Liver (tissue), 8 donors: ENCODE measurements at regions not wholly inside any gene's neighbourhood (a gene's known extent, or its start where the extent isn't known, plus 50 kb on each side); places are given as distances from the start of the nearest gene placed in this dataset.

Experiments used
- DNase-seq: peaks from one replicate; pipeline ENCODE4 v3.0.0-alpha.2; 2017; ENCODE audit warnings: low spot score
- H3K27ac ChIP-seq, 2 donors: one replicate each; pipeline ENCODE4 v1.7.0; 2013; ENCODE audit warnings: inconsistent platforms in 2 of 2, low read length in 2 of 2, control low read depth in 1 of 2, low read depth in 1 of 2, mild to moderate bottlenecking in 1 of 2
- H3K27me3 ChIP-seq, 4 donors: one replicate each; pipeline versions ENCODE4 v1.6.1 to v1.7.0; 2013; ENCODE audit warnings: low read length in 3 of 4, inconsistent platforms in 1 of 4, mild to moderate bottlenecking in 1 of 4, moderate library complexity in 1 of 4; ENCODE audit not compliant: control insufficient read depth in 4 of 4, insufficient read depth in 4 of 4
- H3K36me3 ChIP-seq, 4 donors: one replicate each; pipeline versions ENCODE4 v1.6.1 to v1.7.0; 2013; ENCODE audit warnings: low read length in 3 of 4, mild to moderate bottlenecking in 3 of 4, low read depth in 1 of 4, moderate library complexity in 1 of 4; ENCODE audit not compliant: control insufficient read depth in 4 of 4, insufficient read depth in 3 of 4
- H3K4me1 ChIP-seq, 4 donors: one replicate each; pipeline versions ENCODE4 v1.6.1 to v1.7.0; 2013; ENCODE audit warnings: low read length in 3 of 4, mild to moderate bottlenecking in 3 of 4, moderate library complexity in 1 of 4; ENCODE audit not compliant: control insufficient read depth in 4 of 4, insufficient read depth in 4 of 4
- H3K4me3 ChIP-seq, 3 donors: one replicate each; pipeline versions ENCODE4 v1.6.1 to v1.7.0; 2013; ENCODE audit warnings: low read length in 3 of 3, control low read depth in 1 of 3, low read depth in 1 of 3, mild to moderate bottlenecking in 1 of 3
- H3K9ac ChIP-seq, 2 donors: one replicate each; pipeline ENCODE4 v1.7.0; 2013; ENCODE audit warnings: low read length in 2 of 2, mild to moderate bottlenecking in 2 of 2, moderate library complexity in 2 of 2, control low read depth in 1 of 2, low read depth in 1 of 2
- H3K9me3 ChIP-seq, 4 donors: one replicate each; pipeline versions ENCODE4 v1.6.1 to v1.7.0; 2013; ENCODE audit warnings: low read length in 3 of 4; ENCODE audit not compliant: control insufficient read depth in 4 of 4
- EGR1 ChIP-seq, 2 donors: IDR thresholded peaks; 2 replicates each; pipeline ENCODE4 v1.6.1; 2016 to 2018; ENCODE audit warnings: antibody characterized with exemption in 2 of 2, low read depth in 2 of 2
- FOXA1 ChIP-seq: IDR thresholded peaks from 2 replicates; pipeline ENCODE4 v1.6.1; 2016; ENCODE audit warnings: antibody characterized with exemption
- FOXA2 ChIP-seq: IDR thresholded peaks from 2 replicates; pipeline ENCODE4 v1.6.1; 2016; ENCODE audit warnings: antibody characterized with exemption
- GABPA ChIP-seq, 2 donors: IDR thresholded peaks in 1 of 2; conservative IDR thresholded peaks in 1 of 2; 2 replicates each; pipeline ENCODE4 v1.6.1; 2016; ENCODE audit warnings: antibody characterized with exemption in 2 of 2, mild to moderate bottlenecking in 1 of 2, moderate library complexity in 1 of 2
- HNF4A ChIP-seq, 2 donors: conservative IDR thresholded peaks; 2 replicates each; pipeline ENCODE4 v1.6.1; 2016; ENCODE audit warnings: antibody characterized with exemption in 2 of 2, mild to moderate bottlenecking in 2 of 2
- HNF4G ChIP-seq: IDR thresholded peaks from 2 replicates; pipeline ENCODE4 v1.6.1; 2016; ENCODE audit warnings: antibody characterized with exemption
- JUND ChIP-seq, 2 donors: IDR thresholded peaks; 2 replicates each; pipeline ENCODE4 v1.6.1; 2016; ENCODE audit warnings: antibody characterized with exemption in 2 of 2
- NR2F2 ChIP-seq: IDR thresholded peaks from 2 replicates; pipeline ENCODE4 v1.6.1; 2016; ENCODE audit warnings: antibody characterized with exemption
- RAD21 ChIP-seq, 2 donors: IDR thresholded peaks; 2 replicates each; pipeline ENCODE4 v1.6.1; 2016; ENCODE audit warnings: antibody characterized with exemption in 2 of 2, mild to moderate bottlenecking in 2 of 2
- RXRA ChIP-seq, 2 donors: IDR thresholded peaks; 2 replicates each; pipeline ENCODE4 v1.6.1; 2017 to 2018; ENCODE audit warnings: antibody characterized with exemption in 2 of 2, mild to moderate bottlenecking in 1 of 2
- SP1 ChIP-seq: IDR thresholded peaks from 2 replicates; pipeline ENCODE4 v1.6.1; 2018; ENCODE audit warnings: antibody characterized with exemption, mild to moderate bottlenecking
- TAF1 ChIP-seq: conservative IDR thresholded peaks from 2 replicates; pipeline ENCODE4 v1.6.1; 2016; ENCODE audit warnings: antibody characterized with exemption, mild to moderate bottlenecking
- YY1 ChIP-seq: IDR thresholded peaks from 2 replicates; pipeline ENCODE4 v1.6.1; 2016; ENCODE audit warnings: antibody characterized with exemption, mild to moderate bottlenecking
- WGBS: extraction: QIAGEN DNeasy Blood & Tissue Kit; methylation state at CpG from one replicate; pipeline ENCODE4 v1.1.7; 2013; 5-methylcytosine and 5-hydroxymethylcytosine counted together
- TF ChIP-seq, protein P1 (sequence below): IDR thresholded peaks from 2 replicates; pipeline ENCODE4 v1.6.1; 2016; ENCODE audit warnings: antibody characterized with exemption
- TF ChIP-seq, protein P2 (sequence below): fragments of 150-350 bp; IDR thresholded peaks from 2 replicates; pipeline ENCODE4 v1.5.1; 2017; ENCODE audit warnings: improper control_type of control experiment, low read depth, low read length; ENCODE audit not compliant: missing input control
- TF ChIP-seq, protein P3 (sequence below): IDR thresholded peaks from 2 replicates; pipeline ENCODE4 v1.6.1; 2016; ENCODE audit warnings: antibody characterized with exemption, mild to moderate bottlenecking
- TF ChIP-seq, protein P4 (sequence below): IDR thresholded peaks from 2 replicates; pipeline ENCODE4 v1.6.1; 2016; ENCODE audit warnings: antibody characterized with exemption
- TF ChIP-seq, protein P5 (sequence below): IDR thresholded peaks from 2 replicates; pipeline ENCODE4 v1.6.1; 2016; ENCODE audit warnings: antibody characterized with exemption
- donor health status: healthy.
- donor health status: healthy.
- donor health status: healthy.
- donor health status: healthy.
- donor health status: healthy.

DNA sequence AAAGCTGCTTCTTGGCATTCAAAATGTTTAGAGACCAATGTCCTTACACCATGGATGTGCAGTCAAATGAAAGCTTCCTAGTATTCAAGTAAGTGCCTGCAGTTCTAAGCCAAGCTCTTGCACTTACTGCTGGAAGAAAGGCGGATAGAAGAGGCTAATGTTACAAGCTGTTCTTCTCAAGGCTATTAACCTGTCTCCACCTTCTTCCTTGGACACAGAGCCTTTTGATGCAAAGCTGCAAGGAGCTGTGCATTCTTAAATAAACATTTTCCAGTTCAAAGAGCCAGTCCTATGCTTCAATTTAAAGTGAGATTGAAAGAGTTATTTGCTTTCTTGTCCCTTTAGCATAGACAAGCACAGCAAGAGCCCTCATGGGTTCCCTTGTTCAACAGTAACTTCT lies 167.9 kb upstream of the RUNX1 start:
- TF ChIP-seq HNF4A (conservative IDR thresholded peaks at IDR 0.05) (no peak), JUND (IDR thresholded peaks at IDR 0.05) (no peak), FOXA1 (no peak), TAF1 (no peak)
- TF ChIP-seq, protein P1, sequence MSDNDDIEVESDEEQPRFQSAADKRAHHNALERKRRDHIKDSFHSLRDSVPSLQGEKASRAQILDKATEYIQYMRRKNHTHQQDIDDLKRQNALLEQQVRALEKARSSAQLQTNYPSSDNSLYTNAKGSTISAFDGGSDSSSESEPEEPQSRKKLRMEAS, result no peak
- TF ChIP-seq, protein P2, sequence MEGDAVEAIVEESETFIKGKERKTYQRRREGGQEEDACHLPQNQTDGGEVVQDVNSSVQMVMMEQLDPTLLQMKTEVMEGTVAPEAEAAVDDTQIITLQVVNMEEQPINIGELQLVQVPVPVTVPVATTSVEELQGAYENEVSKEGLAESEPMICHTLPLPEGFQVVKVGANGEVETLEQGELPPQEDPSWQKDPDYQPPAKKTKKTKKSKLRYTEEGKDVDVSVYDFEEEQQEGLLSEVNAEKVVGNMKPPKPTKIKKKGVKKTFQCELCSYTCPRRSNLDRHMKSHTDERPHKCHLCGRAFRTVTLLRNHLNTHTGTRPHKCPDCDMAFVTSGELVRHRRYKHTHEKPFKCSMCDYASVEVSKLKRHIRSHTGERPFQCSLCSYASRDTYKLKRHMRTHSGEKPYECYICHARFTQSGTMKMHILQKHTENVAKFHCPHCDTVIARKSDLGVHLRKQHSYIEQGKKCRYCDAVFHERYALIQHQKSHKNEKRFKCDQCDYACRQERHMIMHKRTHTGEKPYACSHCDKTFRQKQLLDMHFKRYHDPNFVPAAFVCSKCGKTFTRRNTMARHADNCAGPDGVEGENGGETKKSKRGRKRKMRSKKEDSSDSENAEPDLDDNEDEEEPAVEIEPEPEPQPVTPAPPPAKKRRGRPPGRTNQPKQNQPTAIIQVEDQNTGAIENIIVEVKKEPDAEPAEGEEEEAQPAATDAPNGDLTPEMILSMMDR, result no peak
- WGBS, result 97% methylated on average over 1 of the region's 1 CpG
- DNase-seq, result no peak
- no peaks in the 10 kb centered on the region for H3K36me3 ChIP-seq
- no peak overlapping the region for H3K4me3 ChIP-seq
- H3K27ac ChIP-seq, result no peak overlapping the region
- H3K27me3 ChIP-seq, result no peaks in the 10 kb centered on the region
- no peaks in the 10 kb centered on the region for H3K4me1 ChIP-seq
- no peak overlapping the region for H3K9ac ChIP-seq
- no peaks in the 10 kb centered on the region for H3K9me3 ChIP-seq

DNA sequence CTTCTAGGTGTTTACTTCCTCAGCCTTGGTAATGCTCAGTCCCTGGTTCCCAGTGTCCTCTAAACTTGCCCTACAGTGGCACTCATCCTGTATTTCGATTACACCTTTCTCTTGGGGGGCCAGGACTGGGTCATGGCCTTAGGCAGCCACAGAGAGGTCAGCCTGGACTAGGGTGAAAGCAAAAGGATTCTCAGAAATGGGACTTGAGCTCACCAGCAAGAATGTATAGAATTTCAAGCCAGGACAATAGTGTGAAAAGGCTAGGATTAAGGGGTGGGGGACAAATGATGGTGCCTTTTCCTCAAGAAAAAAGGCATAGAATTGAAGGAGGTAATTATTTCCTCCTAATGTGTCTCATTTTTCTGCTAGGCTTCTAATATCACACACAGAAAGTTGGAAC lies 166.8 kb upstream of the RUNX1 start:
- Histone ChIP-seq H3K27ac (no peak overlapping the region), H3K9ac (no peak overlapping the region), H3K4me3 (no peak overlapping the region), H3K4me1 (no peaks in the 10 kb centered on the region), H3K27me3 (no peaks in the 10 kb centered on the region), H3K9me3 (no peaks in the 10 kb centered on the region), H3K36me3 (no peaks in the 10 kb centered on the region)
- no peak for DNase-seq
- 76% methylated on average over 1 of the region's 1 CpG for WGBS
- TF ChIP-seq EGR1 (IDR thresholded peaks at IDR 0.05; ENCODE audit: low read depth in 2 of 2) (no peak), RAD21 (IDR thresholded peaks at IDR 0.05) (no peak), RXRA (IDR thresholded peaks at IDR 0.05) (no peak), SP1 (no peak), YY1 (no peak), FOXA1 (no peak), FOXA2 (no peak), JUND (IDR thresholded peaks at IDR 0.05) (no peak), HNF4A (conservative IDR thresholded peaks at IDR 0.05) (no peak), HNF4G (no peak), NR2F2 (no peak), GABPA (IDR thresholded peaks at IDR 0.05 in 1 of 2, conservative IDR thresholded peaks at IDR 0.05 in 1 of 2) (no peak), TAF1 (no peak)
- TF ChIP-seq, protein P3, sequence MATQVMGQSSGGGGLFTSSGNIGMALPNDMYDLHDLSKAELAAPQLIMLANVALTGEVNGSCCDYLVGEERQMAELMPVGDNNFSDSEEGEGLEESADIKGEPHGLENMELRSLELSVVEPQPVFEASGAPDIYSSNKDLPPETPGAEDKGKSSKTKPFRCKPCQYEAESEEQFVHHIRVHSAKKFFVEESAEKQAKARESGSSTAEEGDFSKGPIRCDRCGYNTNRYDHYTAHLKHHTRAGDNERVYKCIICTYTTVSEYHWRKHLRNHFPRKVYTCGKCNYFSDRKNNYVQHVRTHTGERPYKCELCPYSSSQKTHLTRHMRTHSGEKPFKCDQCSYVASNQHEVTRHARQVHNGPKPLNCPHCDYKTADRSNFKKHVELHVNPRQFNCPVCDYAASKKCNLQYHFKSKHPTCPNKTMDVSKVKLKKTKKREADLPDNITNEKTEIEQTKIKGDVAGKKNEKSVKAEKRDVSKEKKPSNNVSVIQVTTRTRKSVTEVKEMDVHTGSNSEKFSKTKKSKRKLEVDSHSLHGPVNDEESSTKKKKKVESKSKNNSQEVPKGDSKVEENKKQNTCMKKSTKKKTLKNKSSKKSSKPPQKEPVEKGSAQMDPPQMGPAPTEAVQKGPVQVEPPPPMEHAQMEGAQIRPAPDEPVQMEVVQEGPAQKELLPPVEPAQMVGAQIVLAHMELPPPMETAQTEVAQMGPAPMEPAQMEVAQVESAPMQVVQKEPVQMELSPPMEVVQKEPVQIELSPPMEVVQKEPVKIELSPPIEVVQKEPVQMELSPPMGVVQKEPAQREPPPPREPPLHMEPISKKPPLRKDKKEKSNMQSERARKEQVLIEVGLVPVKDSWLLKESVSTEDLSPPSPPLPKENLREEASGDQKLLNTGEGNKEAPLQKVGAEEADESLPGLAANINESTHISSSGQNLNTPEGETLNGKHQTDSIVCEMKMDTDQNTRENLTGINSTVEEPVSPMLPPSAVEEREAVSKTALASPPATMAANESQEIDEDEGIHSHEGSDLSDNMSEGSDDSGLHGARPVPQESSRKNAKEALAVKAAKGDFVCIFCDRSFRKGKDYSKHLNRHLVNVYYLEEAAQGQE, result no peak
- TF ChIP-seq, protein P1, result no peak
- TF ChIP-seq, protein P4, sequence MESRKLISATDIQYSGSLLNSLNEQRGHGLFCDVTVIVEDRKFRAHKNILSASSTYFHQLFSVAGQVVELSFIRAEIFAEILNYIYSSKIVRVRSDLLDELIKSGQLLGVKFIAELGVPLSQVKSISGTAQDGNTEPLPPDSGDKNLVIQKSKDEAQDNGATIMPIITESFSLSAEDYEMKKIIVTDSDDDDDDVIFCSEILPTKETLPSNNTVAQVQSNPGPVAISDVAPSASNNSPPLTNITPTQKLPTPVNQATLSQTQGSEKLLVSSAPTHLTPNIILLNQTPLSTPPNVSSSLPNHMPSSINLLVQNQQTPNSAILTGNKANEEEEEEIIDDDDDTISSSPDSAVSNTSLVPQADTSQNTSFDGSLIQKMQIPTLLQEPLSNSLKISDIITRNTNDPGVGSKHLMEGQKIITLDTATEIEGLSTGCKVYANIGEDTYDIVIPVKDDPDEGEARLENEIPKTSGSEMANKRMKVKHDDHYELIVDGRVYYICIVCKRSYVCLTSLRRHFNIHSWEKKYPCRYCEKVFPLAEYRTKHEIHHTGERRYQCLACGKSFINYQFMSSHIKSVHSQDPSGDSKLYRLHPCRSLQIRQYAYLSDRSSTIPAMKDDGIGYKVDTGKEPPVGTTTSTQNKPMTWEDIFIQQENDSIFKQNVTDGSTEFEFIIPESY, result no peak
- TF ChIP-seq, protein P5, sequence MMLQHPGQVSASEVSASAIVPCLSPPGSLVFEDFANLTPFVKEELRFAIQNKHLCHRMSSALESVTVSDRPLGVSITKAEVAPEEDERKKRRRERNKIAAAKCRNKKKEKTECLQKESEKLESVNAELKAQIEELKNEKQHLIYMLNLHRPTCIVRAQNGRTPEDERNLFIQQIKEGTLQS, result no peak
- TF ChIP-seq, protein P2, result no peak
